ENCODE measurements at regions not wholly inside any gene's neighbourhood (a gene's known extent, or its start where the extent isn't known, plus 50 kb on each side); places are given as distances from the start of the nearest gene placed in this dataset.

DNA sequence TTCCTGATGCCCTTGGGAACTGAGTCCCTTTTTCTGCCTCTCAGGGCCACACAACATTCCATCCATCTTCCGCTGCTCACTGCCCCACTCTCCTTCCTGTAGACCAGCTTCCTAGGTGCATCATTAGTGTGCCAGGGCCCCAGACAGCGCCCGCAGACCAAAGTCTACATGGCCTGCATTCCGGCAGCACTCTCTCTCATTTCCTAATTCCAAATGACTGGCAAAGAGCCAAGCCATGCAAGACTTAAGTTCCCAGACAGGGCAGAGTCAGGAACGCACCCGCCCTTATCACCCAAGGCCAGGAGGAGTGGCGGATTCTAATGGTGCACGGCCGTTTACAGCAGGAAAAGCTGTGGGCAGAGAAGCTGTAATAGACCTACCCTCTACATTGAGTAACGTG lies 159.8 kb upstream of the ARID1B start:
- DNase-seq (ENCODE audit: low spot score in 2 of 2) = no peak
- Histone ChIP-seq H3K27ac (no peak overlapping the region), H3K27me3 (no peaks in the 10 kb centered on the region), H3K4me3 (peak overlapping the region in 1 of 2 donors; percentile 26), H3K9me3 (peaks cover 0 to 12% of the 10 kb centered on the region in 2 donors), H3K36me3 (no peaks in the 10 kb centered on the region), H3K4me1 (no peaks in the 10 kb centered on the region)
- TF ChIP-seq CTCF (IDR thresholded peaks at IDR 0.05) = no peak
- intact Hi-C loops (cut with DNase I) = no loop called here

DNA sequence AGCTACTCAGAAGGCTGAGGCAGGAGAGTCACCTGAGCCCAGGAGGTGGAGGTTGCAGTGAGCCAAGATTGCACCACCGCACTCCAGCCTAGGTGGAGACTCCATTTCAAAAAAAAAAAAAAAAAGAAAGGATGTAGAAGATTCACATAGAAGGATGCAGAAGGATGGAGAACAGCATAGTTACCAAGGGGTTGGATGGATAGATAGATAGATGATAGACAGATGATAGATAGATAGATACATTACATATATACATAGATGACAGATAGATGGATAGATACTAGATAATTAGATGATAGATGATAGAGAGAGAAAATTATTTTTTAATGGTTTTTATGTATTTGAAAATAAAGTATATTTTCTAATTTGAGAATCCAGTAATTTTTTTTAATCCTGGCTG lies 160.7 kb upstream of the ARID1B start:
- no peak for TF ChIP-seq CTCF (IDR thresholded peaks at IDR 0.05)
- Histone ChIP-seq H3K27ac (no peak overlapping the region), H3K4me3 (no peak overlapping the region), H3K27me3 (no peaks in the 10 kb centered on the region), H3K4me1 (no peaks in the 10 kb centered on the region), H3K36me3 (no peaks in the 10 kb centered on the region), H3K9me3 (peaks cover 0 to 20% of the 10 kb centered on the region in 2 donors)
- intact Hi-C loops (cut with DNase I) = no loop called here
- no peak for DNase-seq (ENCODE audit: low spot score in 2 of 2)

DNA sequence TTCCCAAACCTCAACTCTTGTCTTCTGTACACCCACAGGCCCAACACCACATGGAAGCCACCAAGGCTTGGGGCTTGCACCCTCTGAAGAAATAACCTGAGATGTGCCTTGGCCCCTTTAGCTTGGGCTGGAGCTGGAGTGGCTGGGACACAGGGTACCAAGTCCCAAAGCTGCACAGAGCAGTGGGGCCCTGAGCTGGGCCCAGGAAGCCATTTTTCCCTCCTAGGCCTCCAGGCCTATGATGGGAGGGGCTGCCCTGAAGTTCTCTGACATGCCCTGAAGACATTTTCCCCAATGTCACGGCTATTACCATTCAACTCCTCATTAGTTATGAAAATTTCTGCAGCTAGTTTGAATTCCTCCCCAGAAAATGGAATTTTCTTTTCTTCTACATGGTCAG lies 163.2 kb upstream of the ARID1B start:
- Histone ChIP-seq H3K36me3 (no peaks in the 10 kb centered on the region), H3K27ac (no peak overlapping the region), H3K27me3 (no peaks in the 10 kb centered on the region), H3K4me1 (no peaks in the 10 kb centered on the region), H3K9me3 (peaks cover 0 to 24% of the 10 kb centered on the region in 2 donors), H3K4me3 (no peak overlapping the region)
- TF ChIP-seq CTCF (IDR thresholded peaks at IDR 0.05) = no peak
- no peak for DNase-seq (ENCODE audit: low spot score in 2 of 2)
- intact Hi-C loops (cut with DNase I) = no loop called here

- intact Hi-C loops (cut with DNase I) = no loop called here
- H3K4me3 ChIP-seq = no peak overlapping the region
Observed at GRCh38 chr6:156612361-156612760, 164.8 kb upstream of the ARID1B start.

DNA sequence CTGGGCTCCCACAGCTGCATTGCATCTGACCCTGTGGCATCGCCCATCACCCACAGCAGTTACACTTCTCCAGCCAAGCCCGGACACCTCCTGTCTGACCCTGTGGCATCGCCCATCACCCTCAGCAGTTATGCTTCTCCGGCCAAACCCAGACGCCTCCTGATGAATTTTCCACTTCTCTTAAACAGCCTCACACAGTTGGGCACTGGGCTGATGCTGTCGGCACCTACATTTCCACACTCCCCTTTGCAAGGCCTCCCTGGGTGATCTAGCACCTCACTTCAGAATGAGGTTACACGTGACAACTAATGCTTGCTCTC lies 175.2 kb upstream of the ARID1B start:
- Histone ChIP-seq H3K4me3 (no peak overlapping the region), H3K9me3 (no peaks in the 10 kb centered on the region), H3K27ac (no peak overlapping the region), H3K36me3 (no peaks in the 10 kb centered on the region), H3K27me3 (no peaks in the 10 kb centered on the region), H3K4me1 (no peaks in the 10 kb centered on the region)
- TF ChIP-seq CTCF (IDR thresholded peaks at IDR 0.05) = no peak
- DNase-seq (ENCODE audit: low spot score in 2 of 2) = no peak
- intact Hi-C loops (cut with DNase I) = no loop called here

More at GRCh38 chr6:156612361-156612760, 164.8 kb upstream of the ARID1B start:
- DNase-seq (ENCODE audit: low spot score in 2 of 2) = no peak
- Histone ChIP-seq H3K27me3 (no peaks in the 10 kb centered on the region), H3K4me1 (no peaks in the 10 kb centered on the region), H3K9me3 (peaks cover 0 to 24% of the 10 kb centered on the region in 2 donors), H3K36me3 (no peaks in the 10 kb centered on the region), H3K27ac (no peak overlapping the region)
- TF ChIP-seq CTCF (IDR thresholded peaks at IDR 0.05) = no peak

Measured in ascending aorta (tissue), 2 donors.